ENCODE measurements at regions not wholly inside any gene's neighbourhood (a gene's known extent, or its start where the extent isn't known, plus 50 kb on each side); places are given as distances from the start of the nearest gene placed in this dataset.

GRCh38 chr5:120778491-120779484 lies 314.7 kb downstream of the PRR16 start:
- no peak for TF ChIP-seq CTCF (IDR thresholded peaks at IDR 0.05)
- TF ChIP-seq EP300 (IDR thresholded peaks at IDR 0.05), result no peak
- no peak for TF ChIP-seq POLR2AphosphoS5 (IDR thresholded peaks at IDR 0.05)

Data from sigmoid colon (tissue), 4 donors.